ENCODE measurements at regions not wholly inside any gene's neighbourhood (a gene's known extent, or its start where the extent isn't known, plus 50 kb on each side); places are given as distances from the start of the nearest gene placed in this dataset.

GRCh38 chr22:25405841-25406509 is 158.5 kb upstream of the GRK3 start:
- Histone ChIP-seq H3K18ac (ENCODE audit: extremely low read depth, low read length) (no peak overlapping the region; the same call in none of the 2 replicates), H3K56ac (replicated peaks; ENCODE audit: insufficient read length, low read depth, low read length) (no peak overlapping the region), H3K23ac (ENCODE audit: insufficient read length) (no peak overlapping the region), H3K4me3 (ENCODE audit: extremely low read depth in 1 of 4, insufficient read depth in 2 of 4, low read depth in 3 of 4, low read length in 4 of 4) (peak overlapping the region in 1 of 4 experiments; percentile 69; a peak in 2 of 8 replicates), H3K27ac (ENCODE audit: low read depth, low read length) (no peak overlapping the region), H4K91ac (replicated peaks; ENCODE audit: insufficient read length, low read length) (peak overlapping the region; percentile 62), H2BK20ac (ENCODE audit: low read length) (no peak overlapping the region), H4K8ac (ENCODE audit: extremely low read depth, insufficient read depth, low read length) (no peak overlapping the region; the same call in 1 of the 2 replicates), H2BK12ac (ENCODE audit: low read depth, low read length) (peak overlapping the region; percentile 80; the same call in 1 of the 2 replicates), H3K36me3 (ENCODE audit: control insufficient read depth in 2 of 4, insufficient read depth in 4 of 4, low read length in 3 of 4) (no peaks in the 10 kb centered on the region), H3K9ac (replicated peaks in 1 of 4; ENCODE audit: extremely low read depth in 1 of 4, low read depth in 3 of 4, low read length in 3 of 4) (no peak overlapping the region), H3K4ac (replicated peaks; ENCODE audit: insufficient read length, low read depth, low read length) (no peak overlapping the region), H3K79me1 (ENCODE audit: low read depth, low read length) (peaks cover 3% of the 10 kb centered on the region; the same call in 1 of the 2 replicates), H2BK5ac (ENCODE audit: low read depth, low read length) (peak overlapping the region; percentile 44; the same call in 1 of the 2 replicates), H3K4me2 (ENCODE audit: insufficient read depth in 1 of 2, low read depth in 2 of 2, low read length in 2 of 2) (peak overlapping the region; percentile 80 to 83; a peak in 3 of 4 replicates), H2AK5ac (ENCODE audit: low read depth, low read length) (no peak overlapping the region), H3K9me3 (ENCODE audit: insufficient read depth in 2 of 2, low read depth in 1 of 2, low read length in 1 of 2) (no peaks in the 10 kb centered on the region), H3K27me3 (replicated peaks in 1 of 4; ENCODE audit: control insufficient read depth in 3 of 4, extremely low read depth in 1 of 4, insufficient read depth in 3 of 4, low read length in 3 of 4) (peaks cover 0 to 6% (median 6%) of the 10 kb centered on the region in 4 experiments; a peak in 4 of 7 replicates), H2BK120ac (replicated peaks; ENCODE audit: low read depth, low read length) (peak overlapping the region; percentile 43), H4K5ac (ENCODE audit: insufficient read length, low read depth, low read length) (no peak overlapping the region), H2AFZ (ENCODE audit: low read length) (no peak overlapping the region), H3K14ac (ENCODE audit: insufficient read length) (no peak overlapping the region), H3K23me2 (ENCODE audit: low read depth, low read length) (peaks cover 7% of the 10 kb centered on the region; the same call in 1 of the 2 replicates), H4K20me1 (replicated peaks in 1 of 2; ENCODE audit: control insufficient read depth in 1 of 2, insufficient read depth in 2 of 2, low read length in 2 of 2) (peaks cover 0 to 9% of the 10 kb centered on the region in 2 experiments), H2BK15ac (ENCODE audit: low read length) (0 out of 2 replicates have a peak overlapping the region, but pooled peaks have one; percentile 61), H3K79me2 (ENCODE audit: control insufficient read depth in 1 of 2, insufficient read depth in 2 of 2, low read length in 2 of 2) (peaks cover 0 to 36% of the 10 kb centered on the region in 2 experiments; a peak in 3 of 4 replicates), H3K4me1 (replicated peaks in 1 of 4; ENCODE audit: control insufficient read depth in 3 of 4, insufficient read depth in 4 of 4, low read length in 3 of 4) (peaks cover 9 to 39% (median 20%) of the 10 kb centered on the region in 4 experiments)
- DNase-seq (ENCODE audit: low read depth in 1 of 2, low spot score in 2 of 2) (no peak), FAIRE-seq (no peak)
- POLR2A ChIA-PET (ENCODE audit: partially characterized antibody) = interaction anchor here (0.6 to 0.8 kb wide), 2 partner anchors 13 to 494 kb away, joined by 3 read pairs; no protein-coding TSS in a partner anchor
- CTCF ChIA-PET (ENCODE audit: partially characterized antibody) = interaction anchor here (1.0 to 2.1 kb wide), 3 partner anchors 16 to 21 kb away, joined by 3 to 7 read pairs (median 3); no protein-coding TSS in a partner anchor
- WGBS, 2 experiments (ENCODE audit: extremely low coverage in 1 of 2, insufficient coverage in 1 of 2, insufficient read length in 1 of 2, insufficient replicate concordance in 2 of 2, low coverage in 1 of 2, low lambda C conversion rate in 2 of 2, missing lambda C conversion rate in 1 of 2) = 81% methylated on average over 15 of the region's 19 CpGs; no CpG with 5 or more reads in 1 of the 2 experiments
- no peak for TF ChIP-seq SP4 (IDR thresholded peaks at IDR 0.05; ENCODE audit: low read length)
- no peak for TF ChIP-seq BCL11A (IDR thresholded peaks at IDR 0.05; ENCODE audit: low read depth in 2 of 2, low read length in 2 of 2)
- TF ChIP-seq SAP30 (IDR thresholded peaks at IDR 0.05; ENCODE audit: insufficient read depth, insufficient replicate concordance, low read length) = no peak
- TF ChIP-seq, protein P1, sequence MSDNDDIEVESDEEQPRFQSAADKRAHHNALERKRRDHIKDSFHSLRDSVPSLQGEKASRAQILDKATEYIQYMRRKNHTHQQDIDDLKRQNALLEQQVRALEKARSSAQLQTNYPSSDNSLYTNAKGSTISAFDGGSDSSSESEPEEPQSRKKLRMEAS (IDR thresholded peaks at IDR 0.05) = no peak
- TF ChIP-seq RFX5 (IDR thresholded peaks at IDR 0.05; ENCODE audit: borderline replicate concordance, low read depth, low read length) = no peak
- TF ChIP-seq GTF2F1 (IDR thresholded peaks at IDR 0.05; ENCODE audit: borderline replicate concordance, low read depth, low read length) = no peak
- TF ChIP-seq TAF1 (IDR thresholded peaks at IDR 0.05; ENCODE audit: low read depth, low read length) = no peak
- TF ChIP-seq NRF1 (IDR thresholded peaks at IDR 0.05; ENCODE audit: low read depth, low read length) = no peak
- TF ChIP-seq YY1 (IDR thresholded peaks at IDR 0.05; ENCODE audit: low read depth, low read length) = no peak
- no peak for TF ChIP-seq EGR1 (IDR thresholded peaks at IDR 0.05; ENCODE audit: borderline replicate concordance, low read depth, low read length)
- TF ChIP-seq EP300 (IDR thresholded peaks at IDR 0.05; ENCODE audit: borderline replicate concordance in 1 of 2, low read depth in 2 of 2, low read length in 2 of 2) = no peak

Data from H1 (cell line).